ENCODE measurements at regions not wholly inside any gene's neighbourhood (a gene's known extent, or its start where the extent isn't known, plus 50 kb on each side); places are given as distances from the start of the nearest gene placed in this dataset.
"Not testable (repeated sequence)": the region's sequence is repeated elsewhere in the genome, so short reads cannot be mapped to it uniquely, and the experiment has no call there.

- BruUV-seq (replicated peaks), result no TSS peak
- ChIA-PET CTCF (ENCODE audit: unreplicated experiment) (no interaction called here), POLR2A (no interaction called here)
- DNase-seq (ENCODE audit: low spot score), result no peak
- H4K20me1 ChIP-seq (ENCODE audit: insufficient read depth, low read length), result no peaks in the 10 kb centered on the region
- H3K27ac ChIP-seq (ENCODE audit: low read depth, low read length, poor library complexity, severe bottlenecking), result no peak overlapping the region
- no peak for TF ChIP-seq CTCF (conservative IDR thresholded peaks at IDR 0.05; ENCODE audit: low read length)
- TF ChIP-seq EZH2phosphoT487 (IDR thresholded peaks at IDR 0.05; ENCODE audit: borderline replicate concordance, low read depth, low read length), result no peak
- H3K79me2 ChIP-seq (ENCODE audit: insufficient read depth, low read depth, low read length), result no peaks in the 10 kb centered on the region
- H2AFZ ChIP-seq (ENCODE audit: low read length), result no peak overlapping the region
- no peak overlapping the region for H3K4me3 ChIP-seq (ENCODE audit: low read depth, low read length, poor library complexity, severe bottlenecking)
- H3K36me3 ChIP-seq (ENCODE audit: insufficient read depth, low read length), result no peaks in the 10 kb centered on the region
- no peak overlapping the region for H3K4me2 ChIP-seq (ENCODE audit: low read length)
- H3K9me2 ChIP-seq (ENCODE audit: insufficient read depth, low read length), result no peaks in the 10 kb centered on the region
- H3K4me1 ChIP-seq (ENCODE audit: insufficient read depth, low read length, poor library complexity, severe bottlenecking), result no peaks in the 10 kb centered on the region
- intact Hi-C loops (cut with micrococcal nuclease; ENCODE audit: unreplicated experiment), result no loop called here
- no peaks in the 10 kb centered on the region for H3K9me3 ChIP-seq (ENCODE audit: low read length)
Observed at GRCh38 chr16:29256501-29256981, 150.0 kb downstream of the NPIPB11 start.

DNA sequence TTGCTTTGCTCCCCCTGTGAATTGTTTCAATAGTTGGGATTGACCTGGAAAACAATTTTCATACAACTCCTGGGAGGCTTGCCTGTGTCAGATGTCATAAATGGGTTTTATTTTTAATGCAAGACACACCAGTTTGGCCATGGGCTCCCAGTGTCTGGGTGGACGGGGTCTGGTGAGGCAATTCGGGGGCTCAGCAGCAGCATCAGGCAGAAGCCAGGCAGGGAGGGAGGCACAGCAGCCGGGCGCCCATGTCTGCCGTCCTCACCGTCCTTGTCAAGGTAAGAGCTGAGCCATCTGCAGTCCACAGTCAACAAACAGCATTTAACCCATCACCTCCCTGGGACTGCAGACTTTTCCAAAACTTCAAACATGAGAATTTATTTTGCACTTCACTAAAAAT is 150.6 kb downstream of the NPIPB11 start:
- H3K36me3 ChIP-seq (ENCODE audit: insufficient read depth, low read length); CTCF ChIA-PET (ENCODE audit: unreplicated experiment); H3K4me3 ChIP-seq (ENCODE audit: low read depth, low read length, poor library complexity, severe bottlenecking); H3K9me3 ChIP-seq (ENCODE audit: low read length); DNase-seq (ENCODE audit: low spot score); H2AFZ ChIP-seq (ENCODE audit: low read length); H3K9me2 ChIP-seq (ENCODE audit: insufficient read depth, low read length); H4K20me1 ChIP-seq (ENCODE audit: insufficient read depth, low read length); H3K4me2 ChIP-seq (ENCODE audit: low read length); H3K27ac ChIP-seq (ENCODE audit: low read depth, low read length, poor library complexity, severe bottlenecking); BruUV-seq (replicated peaks); POLR2A ChIA-PET; H3K4me1 ChIP-seq (ENCODE audit: insufficient read depth, low read length, poor library complexity, severe bottlenecking); intact Hi-C loops (cut with micrococcal nuclease; ENCODE audit: unreplicated experiment); H3K79me2 ChIP-seq (ENCODE audit: insufficient read depth, low read depth, low read length): not testable (repeated sequence)

DNA sequence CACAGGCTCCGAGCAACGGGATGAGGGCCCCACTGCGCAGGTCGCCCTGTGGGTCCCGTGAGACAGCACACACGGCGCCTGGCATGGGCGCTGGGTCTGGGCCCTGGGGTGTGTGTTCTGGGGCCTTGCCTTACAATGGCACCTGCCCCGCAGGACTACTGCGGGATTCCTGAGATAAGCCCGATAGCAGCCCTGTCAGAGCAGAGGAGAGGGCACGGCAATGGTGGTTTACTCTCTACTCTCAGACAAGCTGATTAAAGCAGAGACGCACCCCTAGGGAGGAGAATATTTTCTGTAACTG is 151.1 kb downstream of the NPIPB11 start:
- H3K27ac ChIP-seq (ENCODE audit: low read depth, low read length, poor library complexity, severe bottlenecking); CTCF ChIA-PET (ENCODE audit: unreplicated experiment); BruUV-seq (replicated peaks); H3K36me3 ChIP-seq (ENCODE audit: insufficient read depth, low read length); H3K4me3 ChIP-seq (ENCODE audit: low read depth, low read length, poor library complexity, severe bottlenecking); H4K20me1 ChIP-seq (ENCODE audit: insufficient read depth, low read length); H3K9me2 ChIP-seq (ENCODE audit: insufficient read depth, low read length); H3K79me2 ChIP-seq (ENCODE audit: insufficient read depth, low read depth, low read length); POLR2A ChIA-PET; H3K4me1 ChIP-seq (ENCODE audit: insufficient read depth, low read length, poor library complexity, severe bottlenecking); H3K4me2 ChIP-seq (ENCODE audit: low read length); H2AFZ ChIP-seq (ENCODE audit: low read length); H3K9me3 ChIP-seq (ENCODE audit: low read length); DNase-seq (ENCODE audit: low spot score); intact Hi-C loops (cut with micrococcal nuclease; ENCODE audit: unreplicated experiment): not testable (repeated sequence)

DNA sequence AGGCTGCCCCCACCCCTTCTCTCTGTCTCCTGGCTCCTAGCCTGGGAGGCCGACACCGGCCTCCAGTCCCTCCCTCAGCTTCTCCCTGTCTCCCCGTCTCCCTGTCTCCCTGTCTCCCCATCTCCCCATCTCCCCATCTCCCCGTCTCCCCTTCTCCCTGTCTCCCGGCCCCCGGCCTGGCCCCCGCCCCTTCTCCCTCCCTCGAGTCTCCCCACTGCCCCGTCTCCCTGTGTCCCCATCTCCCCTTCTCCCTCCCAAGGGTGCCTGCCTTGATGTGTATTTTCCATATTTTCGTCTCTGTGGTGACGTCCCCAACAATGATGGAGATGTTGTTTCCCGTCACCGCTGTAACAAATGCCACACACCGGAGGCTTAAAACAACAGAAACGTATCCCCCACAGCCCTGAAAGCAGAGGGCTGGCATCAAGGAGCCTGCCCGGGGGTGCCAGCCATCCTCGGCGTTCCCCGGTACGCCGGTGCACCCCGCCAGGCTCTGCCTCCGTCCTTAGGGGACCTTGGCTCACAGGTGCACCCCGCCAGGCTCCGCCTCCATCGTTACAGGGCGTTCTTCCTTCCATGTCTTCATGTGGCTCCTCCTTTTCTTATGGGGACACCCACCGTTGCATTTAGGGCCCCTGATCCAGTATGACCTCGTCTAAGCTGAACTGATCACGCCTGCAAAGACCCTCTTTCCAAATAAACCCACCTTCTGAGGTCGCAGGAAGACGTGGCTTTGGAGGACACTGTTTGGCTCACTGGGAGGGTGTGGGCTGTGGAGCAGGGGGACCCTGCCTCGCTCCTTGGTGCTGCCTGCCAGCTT is 151.6 kb downstream of the NPIPB11 start:
- H3K4me2 ChIP-seq (ENCODE audit: low read length), result no peak overlapping the region
- intact Hi-C loops (cut with micrococcal nuclease; ENCODE audit: unreplicated experiment), result no loop called here
- CTCF ChIA-PET (ENCODE audit: unreplicated experiment), result no interaction called here
- BruUV-seq (replicated peaks), result no TSS peak
- DNase-seq (ENCODE audit: low spot score), result no peak
- no peaks in the 10 kb centered on the region for H4K20me1 ChIP-seq (ENCODE audit: insufficient read depth, low read length)
- H2AFZ ChIP-seq (ENCODE audit: low read length), result no peak overlapping the region
- no peaks in the 10 kb centered on the region for H3K79me2 ChIP-seq (ENCODE audit: insufficient read depth, low read depth, low read length)
- H3K4me1 ChIP-seq (ENCODE audit: insufficient read depth, low read length, poor library complexity, severe bottlenecking), result no peaks in the 10 kb centered on the region
- no peaks in the 10 kb centered on the region for H3K9me3 ChIP-seq (ENCODE audit: low read length)
- H3K27ac ChIP-seq (ENCODE audit: low read depth, low read length, poor library complexity, severe bottlenecking), result no peak overlapping the region
- TF ChIP-seq EZH2phosphoT487 (IDR thresholded peaks at IDR 0.05; ENCODE audit: borderline replicate concordance, low read depth, low read length) (no peak), CTCF (conservative IDR thresholded peaks at IDR 0.05; ENCODE audit: low read length) (no peak)
- H3K4me3 ChIP-seq (ENCODE audit: low read depth, low read length, poor library complexity, severe bottlenecking), result no peak overlapping the region
- POLR2A ChIA-PET, result no interaction called here
- no peaks in the 10 kb centered on the region for H3K36me3 ChIP-seq (ENCODE audit: insufficient read depth, low read length)
- H3K9me2 ChIP-seq (ENCODE audit: insufficient read depth, low read length), result no peaks in the 10 kb centered on the region

DNA sequence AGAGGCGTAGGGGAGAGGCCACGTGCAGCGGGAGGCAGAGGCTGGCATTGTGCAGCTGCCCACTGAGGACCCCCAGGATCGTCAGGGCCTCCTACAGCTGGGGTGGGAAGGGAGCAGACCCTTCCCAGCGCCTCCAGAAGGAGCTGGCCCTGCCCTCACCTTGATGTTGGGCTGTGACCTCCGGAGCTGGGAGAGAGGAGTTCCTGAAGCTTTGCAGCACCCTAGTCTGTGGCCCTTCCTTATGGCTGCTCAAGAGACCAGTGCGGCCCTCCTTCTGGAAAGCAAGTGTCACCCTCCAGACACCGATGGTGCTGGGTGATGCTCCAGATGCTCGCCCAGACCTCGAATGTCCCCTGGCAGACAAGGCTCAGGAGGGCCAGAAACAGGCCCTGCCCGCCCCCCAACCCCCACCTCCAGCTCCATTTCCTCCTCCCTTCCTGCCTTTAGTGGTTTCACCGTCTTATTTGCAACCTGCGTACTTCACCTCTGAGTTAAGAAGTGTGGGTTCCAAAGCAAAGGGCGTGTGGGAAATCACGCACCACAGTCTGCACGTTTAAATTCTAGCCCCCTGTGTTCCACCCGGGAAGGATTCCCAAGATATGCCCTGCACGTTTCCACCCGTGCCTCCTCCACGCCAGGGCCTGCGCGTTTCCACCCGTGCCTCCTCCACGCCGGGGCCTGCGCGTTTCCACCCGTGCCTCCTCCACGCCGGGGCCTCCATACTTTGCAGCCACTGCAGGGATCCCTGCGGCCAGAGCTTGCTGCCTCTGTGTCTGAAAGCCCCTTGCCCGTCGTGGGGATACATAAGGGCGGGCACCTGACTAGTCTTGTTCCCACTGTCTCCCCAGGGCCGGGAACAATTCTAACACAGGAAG is 152.6 kb downstream of the NPIPB11 start:
- H3K27ac ChIP-seq (ENCODE audit: low read depth, low read length, poor library complexity, severe bottlenecking); H3K36me3 ChIP-seq (ENCODE audit: insufficient read depth, low read length); CTCF ChIA-PET (ENCODE audit: unreplicated experiment); H3K79me2 ChIP-seq (ENCODE audit: insufficient read depth, low read depth, low read length); POLR2A ChIA-PET; DNase-seq (ENCODE audit: low spot score); H3K4me1 ChIP-seq (ENCODE audit: insufficient read depth, low read length, poor library complexity, severe bottlenecking); H3K9me2 ChIP-seq (ENCODE audit: insufficient read depth, low read length); H2AFZ ChIP-seq (ENCODE audit: low read length); H3K9me3 ChIP-seq (ENCODE audit: low read length); H3K4me2 ChIP-seq (ENCODE audit: low read length); intact Hi-C loops (cut with micrococcal nuclease; ENCODE audit: unreplicated experiment); H3K4me3 ChIP-seq (ENCODE audit: low read depth, low read length, poor library complexity, severe bottlenecking); H4K20me1 ChIP-seq (ENCODE audit: insufficient read depth, low read length); BruUV-seq (replicated peaks): not testable (repeated sequence)
